Colonic mucosa (tissue), 4 donors: ENCODE measurements at regions not wholly inside any gene's neighbourhood (a gene's known extent, or its start where the extent isn't known, plus 50 kb on each side); places are given as distances from the start of the nearest gene placed in this dataset.

ENCODE experiments used
- DNase-seq: peaks from one replicate; pipeline ENCODE4 v3.0.0-alpha.2; 2020
- H3K27ac ChIP-seq: fragments of 200-600 bp; one replicate; pipeline ENCODE4 v1.8.0; 2021
- H3K27me3 ChIP-seq: fragments of 200-600 bp; one replicate; pipeline ENCODE4 v1.8.0; 2021
- H3K36me3 ChIP-seq: fragments of 200-600 bp; one replicate; pipeline ENCODE4 v1.8.0; 2021
- H3K4me1 ChIP-seq: fragments of 200-600 bp; one replicate; pipeline ENCODE4 v1.8.0; 2021; ENCODE audit warnings: mild to moderate bottlenecking
- H3K4me3 ChIP-seq: fragments of 200-600 bp; one replicate; pipeline ENCODE4 v1.8.0; 2021
- H3K9ac ChIP-seq, 2 donors: one replicate each; pipeline ENCODE4 v1.7.0; 2013; ENCODE audit warnings: control low read depth in 2 of 2, low read depth in 2 of 2, low read length in 2 of 2
- H3K9me3 ChIP-seq: fragments of 200-600 bp; one replicate; pipeline ENCODE4 v1.8.0; 2021
- CTCF ChIP-seq: fragments of 200-600 bp; IDR thresholded peaks from one replicate; pipeline ENCODE4 v1.8.0; 2022; ENCODE audit warnings: antibody characterized with exemption, mild to moderate bottlenecking
- intact Hi-C: fragments of 100-400 bp; cut with DNase I; formaldehyde crosslinking; loops from one replicate; pipeline ENCODE4 v1.14.1; 2022
- donor health status: healthy.
- donor health status: DM: no; HTN: no; CAD: no.
- donor health status: DM: no; HTN: no; CAD: no.

- no peak for TF ChIP-seq CTCF
- no peak overlapping the region for H3K9ac ChIP-seq
- no peaks in the 10 kb centered on the region for H3K4me1 ChIP-seq
- no peak for DNase-seq
- intact Hi-C loops: no loop called here
- H3K36me3 ChIP-seq: no peaks in the 10 kb centered on the region
- H3K4me3 ChIP-seq: no peak overlapping the region
- H3K27me3 ChIP-seq: no peaks in the 10 kb centered on the region
- no peak overlapping the region for H3K27ac ChIP-seq
- no peaks in the 10 kb centered on the region for H3K9me3 ChIP-seq
These were observed 253.8 kb upstream of the CCL2 start for GRCh38 chr17:34001246-34001645.

GRCh38 chr17:34006126-34006525 is 249.0 kb upstream of the CCL2 start:
- Histone ChIP-seq H3K27me3 (no peaks in the 10 kb centered on the region), H3K9me3 (no peaks in the 10 kb centered on the region), H3K9ac (no peak overlapping the region), H3K4me3 (no peak overlapping the region), H3K4me1 (no peaks in the 10 kb centered on the region), H3K36me3 (no peaks in the 10 kb centered on the region), H3K27ac (no peak overlapping the region)
- no peak for TF ChIP-seq CTCF
- intact Hi-C loops: no loop called here
- DNase-seq: no peak

- DNase-seq: no peak
- Histone ChIP-seq H3K9ac (no peak overlapping the region), H3K36me3 (no peaks in the 10 kb centered on the region), H3K4me3 (no peak overlapping the region), H3K27me3 (no peaks in the 10 kb centered on the region), H3K27ac (no peak overlapping the region), H3K4me1 (no peaks in the 10 kb centered on the region), H3K9me3 (no peaks in the 10 kb centered on the region)
- TF ChIP-seq CTCF: no peak
- intact Hi-C loops: no loop called here
These were observed 247.0 kb upstream of the CCL2 start for GRCh38 chr17:34008125-34008524.

- Histone ChIP-seq H3K9ac (no peak overlapping the region), H3K36me3 (no peaks in the 10 kb centered on the region), H3K4me3 (no peak overlapping the region), H3K27me3 (no peaks in the 10 kb centered on the region), H3K9me3 (no peaks in the 10 kb centered on the region), H3K27ac (no peak overlapping the region), H3K4me1 (no peaks in the 10 kb centered on the region)
- TF ChIP-seq CTCF: no peak
- intact Hi-C loops: no loop called here
- no peak for DNase-seq
These were observed 245.2 kb upstream of the CCL2 start for GRCh38 chr17:34009912-34010311.

GRCh38 chr17:34010534-34010933 is 244.6 kb upstream of the CCL2 start:
- no peak for TF ChIP-seq CTCF
- intact Hi-C loops: no loop called here
- no peak overlapping the region for H3K4me3 ChIP-seq

GRCh38 chr17:34011599-34011998 is 243.5 kb upstream of the CCL2 start:
- Histone ChIP-seq H3K4me1 (no peaks in the 10 kb centered on the region), H3K36me3 (no peaks in the 10 kb centered on the region), H3K27me3 (no peaks in the 10 kb centered on the region), H3K9ac (no peak overlapping the region), H3K27ac (no peak overlapping the region), H3K9me3 (no peaks in the 10 kb centered on the region), H3K4me3 (no peak overlapping the region)
- intact Hi-C loops: no loop called here
- no peak for TF ChIP-seq CTCF
- no peak for DNase-seq

More at GRCh38 chr17:34010534-34010933, 244.6 kb upstream of the CCL2 start:
- Histone ChIP-seq H3K9ac (no peak overlapping the region), H3K9me3 (no peaks in the 10 kb centered on the region), H3K4me1 (no peaks in the 10 kb centered on the region), H3K27ac (no peak overlapping the region), H3K27me3 (no peaks in the 10 kb centered on the region), H3K36me3 (no peaks in the 10 kb centered on the region)
- DNase-seq: no peak
